ENCODE measurements at regions not wholly inside any gene's neighbourhood (a gene's known extent, or its start where the extent isn't known, plus 50 kb on each side); places are given as distances from the start of the nearest gene placed in this dataset.

- TF ChIP-seq CTCF (IDR thresholded peaks at IDR 0.05; ENCODE audit: insufficient read depth, low read depth, low read length) (no peak), EZH2 (IDR thresholded peaks at IDR 0.05; ENCODE audit: insufficient read depth, low read length) (no peak)
Observed at GRCh38 chr6:40192516-40192915, 258.3 kb upstream of the MOCS1 start.

Measured in astrocyte (in vitro differentiated cells and primary cell).